GM12878 (cell line): ENCODE measurements at regions not wholly inside any gene's neighbourhood (a gene's known extent, or its start where the extent isn't known, plus 50 kb on each side); places are given as distances from the start of the nearest gene placed in this dataset.

ENCODE experiments used
- CTCF ChIP-seq, 3 experiments: IDR thresholded peaks in 2 of 3; conservative IDR thresholded peaks in 1 of 3; 2 replicates each; pipeline ENCODE4 v1.5.1; 2011; ENCODE audit warnings: low read depth in 3 of 3, low read length in 3 of 3, mild to moderate bottlenecking in 3 of 3, control low read depth in 2 of 3, moderate library complexity in 2 of 3, inconsistent platforms in 1 of 3, mixed read lengths in 1 of 3; ENCODE audit not compliant: control insufficient read depth in 2 of 3, insufficient read depth in 1 of 3; ENCODE audit errors: extremely low read depth in 1 of 3
- EP300 ChIP-seq, 2 experiments: fragments of 150-350 bp in 1 of 2; IDR thresholded peaks; 2 replicates each; pipeline ENCODE4 v1.6.1; 2011 to 2012; ENCODE audit warnings: low read depth in 2 of 2, low read length in 2 of 2, borderline replicate concordance in 1 of 2, improper control_type of control experiment in 1 of 2, inconsistent platforms in 1 of 2; ENCODE audit not compliant: control insufficient read depth in 1 of 2
- EZH2 ChIP-seq: IDR thresholded peaks from 2 replicates; pipeline ENCODE4 v1.6.1; 2012; ENCODE audit warnings: low read depth, mild to moderate bottlenecking, control low read depth, inconsistent platforms, low read length, borderline replicate concordance; ENCODE audit not compliant: control insufficient read depth
- LARP7 ChIP-seq: fragments of 450-650 bp; IDR thresholded peaks from 2 replicates; pipeline ENCODE4 v1.6.1; 2017; ENCODE audit warnings: mild to moderate bottlenecking
- PAX5 ChIP-seq: IDR thresholded peaks from 2 replicates; pipeline ENCODE4 v1.6.1; 2011; ENCODE audit warnings: low read depth, low read length, borderline replicate concordance
- RAD21 ChIP-seq: IDR thresholded peaks from 2 replicates; pipeline ENCODE4 v1.6.1; 2011; ENCODE audit warnings: mild to moderate bottlenecking, low read depth, low read length, moderate library complexity; ENCODE audit not compliant: insufficient read depth
- SIN3A ChIP-seq: IDR thresholded peaks from 2 replicates; pipeline ENCODE4 v1.6.1; 2012; ENCODE audit warnings: low read depth, low read length, improper control_type of control experiment
- SRF ChIP-seq, 2 experiments: IDR thresholded peaks; 2 replicates each; pipeline ENCODE4 v1.6.1; 2011; ENCODE audit warnings: low read depth in 2 of 2, low read length in 2 of 2, mild to moderate bottlenecking in 1 of 2, moderate library complexity in 1 of 2
- TCF12 ChIP-seq: IDR thresholded peaks from 2 replicates; pipeline ENCODE4 v1.6.1; 2011; ENCODE audit warnings: low read depth, mild to moderate bottlenecking, low read length
- ZNF687 ChIP-seq: fragments of 450-650 bp; IDR thresholded peaks from 2 replicates; pipeline ENCODE4 v1.6.1; 2017; ENCODE audit warnings: mild to moderate bottlenecking, moderate library complexity

GRCh38 chr15:96504371-96504770, 173.9 kb downstream of the NR2F2 start:
- no peak for TF ChIP-seq CTCF (IDR thresholded peaks at IDR 0.05 in 2 of 3, conservative IDR thresholded peaks at IDR 0.05 in 1 of 3; ENCODE audit: control insufficient read depth in 2 of 3, extremely low read depth in 1 of 3, insufficient read depth in 1 of 3, low read depth in 3 of 3, low read length in 3 of 3)
- TF ChIP-seq RAD21: no peak
- TF ChIP-seq SIN3A: no peak
- no peak for TF ChIP-seq EP300 (IDR thresholded peaks at IDR 0.05; ENCODE audit: borderline replicate concordance in 1 of 2, control insufficient read depth in 1 of 2, low read depth in 2 of 2, low read length in 2 of 2)
- no peak for TF ChIP-seq TCF12
- TF ChIP-seq PAX5: no peak
- no peak for TF ChIP-seq SRF (IDR thresholded peaks at IDR 0.05; ENCODE audit: low read depth in 2 of 2, low read length in 2 of 2)
- TF ChIP-seq EZH2: no peak
- no peak for TF ChIP-seq LARP7
- TF ChIP-seq ZNF687: no peak
